ENCODE measurements at regions not wholly inside any gene's neighbourhood (a gene's known extent, or its start where the extent isn't known, plus 50 kb on each side); places are given as distances from the start of the nearest gene placed in this dataset.

DNA sequence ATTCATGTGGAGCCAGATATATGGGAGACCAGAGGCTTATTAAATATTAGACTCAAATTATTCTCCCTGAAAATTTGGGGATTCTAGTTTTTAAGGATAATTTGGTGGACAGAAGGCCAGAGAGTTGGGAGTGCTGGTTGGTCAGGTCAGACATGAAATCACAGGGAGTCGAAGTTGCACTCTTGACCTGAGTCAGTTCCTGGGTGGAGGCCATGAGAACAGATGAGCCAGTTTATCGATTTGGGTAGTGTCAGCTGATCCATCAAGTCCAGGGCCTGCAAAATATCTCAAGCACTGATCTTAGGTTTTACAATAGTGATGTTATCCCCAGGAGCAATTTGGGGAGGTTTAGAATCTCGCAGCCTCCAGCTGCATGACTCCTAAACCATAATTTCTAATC is 563.5 kb upstream of the NRSN1 start:
- Histone ChIP-seq H4K20me1 (ENCODE audit: insufficient read depth) (no peaks in the 10 kb centered on the region), H3K9me3 (ENCODE audit: low read length) (no peaks in the 10 kb centered on the region), H3K4me2 (ENCODE audit: low read length) (no peak overlapping the region), H3K27ac (ENCODE audit: low read length) (no peak overlapping the region), H3K9ac (ENCODE audit: low read length) (no peak overlapping the region), H3K79me2 (replicated peaks; ENCODE audit: insufficient read depth, low read length) (no peaks in the 10 kb centered on the region), H3K9me2 (ENCODE audit: insufficient read depth, low read length) (no peaks in the 10 kb centered on the region), H3F3A (ENCODE audit: insufficient read depth, low read length, poor library complexity, severe bottlenecking) (no peaks in the 10 kb centered on the region), H2AFZ (ENCODE audit: low read depth, low read length) (no peak overlapping the region), H3K36me3 (ENCODE audit: insufficient read depth, low read length) (no peaks in the 10 kb centered on the region), H3K4me3 (ENCODE audit: low read length) (no peak overlapping the region), H3K27me3 (ENCODE audit: insufficient read depth, low read depth, low read length) (no peaks in the 10 kb centered on the region)
- TF ChIP-seq CTCF (IDR thresholded peaks at IDR 0.05; ENCODE audit: poor library complexity, severe bottlenecking) (no peak), TAF1 (IDR thresholded peaks at IDR 0.05; ENCODE audit: low read depth) (no peak), EP300 (conservative IDR thresholded peaks at IDR 0.05; ENCODE audit: poor library complexity, severe bottlenecking) (no peak), EZH2 (IDR thresholded peaks at IDR 0.05; ENCODE audit: borderline replicate concordance, insufficient read depth, low read length, poor library complexity, severe bottlenecking) (no peak), MXI1 (conservative IDR thresholded peaks at IDR 0.05; ENCODE audit: poor library complexity, severe bottlenecking) (no peak), POLR2AphosphoS5 (IDR thresholded peaks at IDR 0.05) (no peak), SMC3 (conservative IDR thresholded peaks at IDR 0.05; ENCODE audit: poor library complexity) (no peak), RAD21 (conservative IDR thresholded peaks at IDR 0.05) (no peak)
- TF ChIP-seq, protein P1, sequence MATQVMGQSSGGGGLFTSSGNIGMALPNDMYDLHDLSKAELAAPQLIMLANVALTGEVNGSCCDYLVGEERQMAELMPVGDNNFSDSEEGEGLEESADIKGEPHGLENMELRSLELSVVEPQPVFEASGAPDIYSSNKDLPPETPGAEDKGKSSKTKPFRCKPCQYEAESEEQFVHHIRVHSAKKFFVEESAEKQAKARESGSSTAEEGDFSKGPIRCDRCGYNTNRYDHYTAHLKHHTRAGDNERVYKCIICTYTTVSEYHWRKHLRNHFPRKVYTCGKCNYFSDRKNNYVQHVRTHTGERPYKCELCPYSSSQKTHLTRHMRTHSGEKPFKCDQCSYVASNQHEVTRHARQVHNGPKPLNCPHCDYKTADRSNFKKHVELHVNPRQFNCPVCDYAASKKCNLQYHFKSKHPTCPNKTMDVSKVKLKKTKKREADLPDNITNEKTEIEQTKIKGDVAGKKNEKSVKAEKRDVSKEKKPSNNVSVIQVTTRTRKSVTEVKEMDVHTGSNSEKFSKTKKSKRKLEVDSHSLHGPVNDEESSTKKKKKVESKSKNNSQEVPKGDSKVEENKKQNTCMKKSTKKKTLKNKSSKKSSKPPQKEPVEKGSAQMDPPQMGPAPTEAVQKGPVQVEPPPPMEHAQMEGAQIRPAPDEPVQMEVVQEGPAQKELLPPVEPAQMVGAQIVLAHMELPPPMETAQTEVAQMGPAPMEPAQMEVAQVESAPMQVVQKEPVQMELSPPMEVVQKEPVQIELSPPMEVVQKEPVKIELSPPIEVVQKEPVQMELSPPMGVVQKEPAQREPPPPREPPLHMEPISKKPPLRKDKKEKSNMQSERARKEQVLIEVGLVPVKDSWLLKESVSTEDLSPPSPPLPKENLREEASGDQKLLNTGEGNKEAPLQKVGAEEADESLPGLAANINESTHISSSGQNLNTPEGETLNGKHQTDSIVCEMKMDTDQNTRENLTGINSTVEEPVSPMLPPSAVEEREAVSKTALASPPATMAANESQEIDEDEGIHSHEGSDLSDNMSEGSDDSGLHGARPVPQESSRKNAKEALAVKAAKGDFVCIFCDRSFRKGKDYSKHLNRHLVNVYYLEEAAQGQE (IDR thresholded peaks at IDR 0.05; ENCODE audit: borderline replicate concordance) = no peak

GRCh38 chr6:23563323-23563722 is 562.7 kb upstream of the NRSN1 start:
- Histone ChIP-seq H3K36me3 (ENCODE audit: insufficient read depth, low read length) (no peaks in the 10 kb centered on the region), H2AFZ (ENCODE audit: low read depth, low read length) (no peak overlapping the region), H3K79me2 (replicated peaks; ENCODE audit: insufficient read depth, low read length) (no peaks in the 10 kb centered on the region), H3K27me3 (ENCODE audit: insufficient read depth, low read depth, low read length) (no peaks in the 10 kb centered on the region), H4K20me1 (ENCODE audit: insufficient read depth) (no peaks in the 10 kb centered on the region), H3K4me3 (ENCODE audit: low read length) (no peak overlapping the region), H3K9me3 (ENCODE audit: low read length) (no peaks in the 10 kb centered on the region), H3K9ac (ENCODE audit: low read length) (no peak overlapping the region), H3F3A (ENCODE audit: insufficient read depth, low read length, poor library complexity, severe bottlenecking) (no peaks in the 10 kb centered on the region), H3K9me2 (ENCODE audit: insufficient read depth, low read length) (no peaks in the 10 kb centered on the region), H3K27ac (ENCODE audit: low read length) (no peak overlapping the region), H3K4me2 (ENCODE audit: low read length) (no peak overlapping the region)
- TF ChIP-seq, protein P1 (IDR thresholded peaks at IDR 0.05; ENCODE audit: borderline replicate concordance) = no peak
- TF ChIP-seq SMC3 (conservative IDR thresholded peaks at IDR 0.05; ENCODE audit: poor library complexity) (no peak), POLR2AphosphoS5 (IDR thresholded peaks at IDR 0.05) (no peak), EP300 (conservative IDR thresholded peaks at IDR 0.05; ENCODE audit: poor library complexity, severe bottlenecking) (no peak)

Data from neural cell (in vitro differentiated cells).